Esophagus squamous epithelium (tissue), 4 donors: ENCODE measurements at regions not wholly inside any gene's neighbourhood (a gene's known extent, or its start where the extent isn't known, plus 50 kb on each side); places are given as distances from the start of the nearest gene placed in this dataset.

ENCODE experiments used
- POLR2A ChIP-seq, 4 donors: fragments of 450-650 bp; IDR thresholded peaks; one replicate each; pipeline ENCODE4 v1.6.1; 2017; ENCODE audit warnings: antibody characterized with exemption in 4 of 4, mild to moderate bottlenecking in 4 of 4, moderate library complexity in 3 of 4
- TF ChIP-seq, protein P1 (sequence below), 6 experiments: fragments of 450-650 bp in 4 of 6; fragments of 200-600 bp in 2 of 6; sonication (generic) in 2 of 6; IDR thresholded peaks; one replicate each; pipeline ENCODE4 v1.5.1; 2016 to 2019; ENCODE audit warnings: antibody characterized with exemption in 6 of 6, mild to moderate bottlenecking in 4 of 6, moderate library complexity in 4 of 6

DNA sequence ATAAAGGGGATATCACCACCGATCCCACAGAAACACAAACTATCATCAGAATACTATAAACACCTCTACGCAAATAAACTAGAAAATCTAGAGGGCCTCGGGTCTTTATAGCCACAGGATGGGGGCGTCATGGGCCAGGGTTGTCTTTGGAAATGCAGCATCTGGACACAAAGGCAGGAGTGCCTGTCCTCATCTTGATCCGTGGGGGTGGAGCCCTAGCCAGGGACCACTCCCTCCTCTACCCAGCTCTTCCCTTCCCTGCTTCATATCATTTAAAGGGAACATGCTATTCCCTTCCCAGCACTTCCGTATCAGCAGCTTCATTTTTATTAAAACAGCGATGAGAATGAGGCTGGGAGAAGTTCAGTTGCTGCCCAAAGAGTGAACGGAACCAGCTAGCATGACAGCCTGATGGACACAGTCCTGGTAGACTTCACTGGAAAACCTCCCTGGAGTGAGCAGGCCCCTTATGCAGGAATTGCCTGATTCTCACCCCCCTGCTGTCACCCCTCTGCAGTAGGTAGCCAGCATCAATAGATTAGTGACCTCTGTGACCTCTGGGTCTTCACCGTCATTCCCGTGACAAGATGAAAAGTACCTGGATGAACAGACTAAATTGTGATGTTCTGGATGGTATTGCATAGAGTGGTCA, 251.4 kb upstream of the RGS6 start:
- TF ChIP-seq, protein P1, sequence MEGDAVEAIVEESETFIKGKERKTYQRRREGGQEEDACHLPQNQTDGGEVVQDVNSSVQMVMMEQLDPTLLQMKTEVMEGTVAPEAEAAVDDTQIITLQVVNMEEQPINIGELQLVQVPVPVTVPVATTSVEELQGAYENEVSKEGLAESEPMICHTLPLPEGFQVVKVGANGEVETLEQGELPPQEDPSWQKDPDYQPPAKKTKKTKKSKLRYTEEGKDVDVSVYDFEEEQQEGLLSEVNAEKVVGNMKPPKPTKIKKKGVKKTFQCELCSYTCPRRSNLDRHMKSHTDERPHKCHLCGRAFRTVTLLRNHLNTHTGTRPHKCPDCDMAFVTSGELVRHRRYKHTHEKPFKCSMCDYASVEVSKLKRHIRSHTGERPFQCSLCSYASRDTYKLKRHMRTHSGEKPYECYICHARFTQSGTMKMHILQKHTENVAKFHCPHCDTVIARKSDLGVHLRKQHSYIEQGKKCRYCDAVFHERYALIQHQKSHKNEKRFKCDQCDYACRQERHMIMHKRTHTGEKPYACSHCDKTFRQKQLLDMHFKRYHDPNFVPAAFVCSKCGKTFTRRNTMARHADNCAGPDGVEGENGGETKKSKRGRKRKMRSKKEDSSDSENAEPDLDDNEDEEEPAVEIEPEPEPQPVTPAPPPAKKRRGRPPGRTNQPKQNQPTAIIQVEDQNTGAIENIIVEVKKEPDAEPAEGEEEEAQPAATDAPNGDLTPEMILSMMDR (IDR thresholded peaks at IDR 0.05): no peak
- no peak for TF ChIP-seq POLR2A (IDR thresholded peaks at IDR 0.05)
